NCI-H82 treated with DMSO at 0.1 percent for 48 hours (cell line): ENCODE measurements at regions not wholly inside any gene's neighbourhood (a gene's known extent, or its start where the extent isn't known, plus 50 kb on each side); places are given as distances from the start of the nearest gene placed in this dataset.
"Not testable (repeated sequence)": the region's sequence is repeated elsewhere in the genome, so short reads cannot be mapped to it uniquely, and the experiment has no call there.

Experiments used
- DNase-seq: peaks from one replicate; lab custom pipeline; 2025; ENCODE audit not compliant: unreplicated experiment; lab: John Stamatoyannopoulos, UW

DNA sequence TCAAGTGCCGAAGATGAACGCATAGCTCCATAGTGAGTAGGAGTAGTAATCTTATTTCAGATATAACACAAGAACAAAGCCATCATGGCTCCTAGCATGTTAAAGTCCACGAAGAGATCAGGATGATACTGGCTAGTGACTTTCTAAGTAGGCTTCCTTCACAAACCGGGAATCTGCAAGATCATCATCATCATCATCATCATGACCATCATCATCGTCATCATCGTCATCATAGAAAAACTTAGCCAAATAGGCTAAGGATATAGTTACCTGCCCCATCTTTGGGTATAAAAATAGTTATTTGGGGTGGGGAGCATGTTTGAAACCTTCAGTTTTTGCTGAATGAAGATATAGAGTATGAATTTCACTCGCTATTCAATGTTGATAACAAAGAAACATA lies 57.9 kb downstream of the PYDC2 start:
- DNase-seq, result no peak

DNA sequence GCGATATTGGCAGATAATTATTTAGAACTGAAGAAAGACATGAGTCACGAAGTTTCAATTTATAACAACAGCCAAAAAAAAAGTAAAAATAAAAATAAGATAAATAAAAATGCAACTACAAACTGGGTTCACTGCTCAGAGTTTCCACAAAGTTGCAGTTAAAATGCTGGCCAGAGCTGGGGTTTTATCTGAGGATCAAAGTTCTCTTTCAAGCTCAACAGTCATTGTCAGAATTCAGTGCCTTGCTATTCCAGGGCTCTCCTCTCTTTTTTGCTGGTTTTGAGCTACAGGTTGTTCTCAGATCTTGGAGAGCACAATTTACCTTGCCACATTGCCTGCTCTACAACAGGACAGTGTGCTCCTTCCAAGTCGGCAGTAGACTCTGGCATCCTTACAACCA lies 60.1 kb downstream of the PYDC2 start:
- DNase-seq, result no peak

DNA sequence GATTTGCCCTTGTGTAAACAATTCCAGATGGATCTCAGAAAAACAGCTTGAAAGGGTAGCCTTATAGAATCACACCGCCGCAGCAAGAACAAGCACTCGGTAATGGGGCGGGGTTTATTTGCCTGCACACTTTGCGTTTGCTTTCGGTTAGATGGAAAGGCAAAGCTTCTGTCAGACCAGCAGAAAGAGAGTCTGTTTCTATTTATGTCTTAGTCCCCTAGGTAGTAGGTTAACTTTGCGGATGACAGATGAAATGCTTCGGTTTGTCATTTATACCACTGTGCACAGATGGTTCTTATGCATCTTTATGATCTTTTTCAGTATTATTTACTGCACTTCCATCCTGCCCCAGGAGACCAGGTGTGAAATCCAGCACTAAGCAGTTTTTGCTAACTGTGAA lies 62.2 kb downstream of the PYDC2 start:
- peak; percentile 30 for DNase-seq

DNA sequence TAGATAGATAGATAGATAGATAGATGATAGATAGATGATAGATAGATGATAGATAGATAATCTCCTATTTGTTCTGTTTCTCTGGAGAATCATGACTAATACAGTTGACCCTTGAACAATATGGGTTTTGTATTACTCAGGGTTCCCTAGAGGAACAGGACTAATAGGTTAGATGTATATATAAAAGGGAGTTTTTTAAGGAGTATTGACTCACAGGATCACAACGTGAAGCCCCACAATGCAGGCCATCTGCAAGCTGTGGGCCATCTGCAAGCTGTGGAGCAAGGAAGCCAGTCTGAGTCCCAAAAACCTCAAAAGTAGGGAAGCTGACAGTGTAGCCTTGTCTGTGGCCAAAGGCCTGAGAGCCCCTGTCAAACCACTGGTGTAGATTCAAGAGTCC lies 67.6 kb downstream of the PYDC2 start:
- no peak for DNase-seq

DNA sequence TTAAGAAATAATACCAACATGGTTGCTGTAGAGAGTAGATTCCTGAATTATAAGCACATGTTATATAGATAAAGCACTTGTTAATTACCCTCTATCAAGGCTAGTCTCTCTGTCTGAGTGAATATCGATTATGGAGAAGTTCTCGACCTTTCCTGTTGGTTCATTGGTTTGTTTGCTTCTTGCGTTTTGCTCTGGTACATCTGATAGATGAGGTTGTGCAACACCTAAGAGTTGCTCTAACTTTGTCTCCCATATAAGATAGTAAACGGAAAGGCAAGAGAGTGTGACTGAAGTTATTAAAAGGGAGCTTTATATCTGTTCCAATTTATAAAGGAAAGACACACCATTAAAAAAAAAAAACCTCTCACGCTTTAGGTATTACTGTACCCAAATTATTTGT lies 69.0 kb downstream of the PYDC2 start:
- DNase-seq, result no peak

DNA sequence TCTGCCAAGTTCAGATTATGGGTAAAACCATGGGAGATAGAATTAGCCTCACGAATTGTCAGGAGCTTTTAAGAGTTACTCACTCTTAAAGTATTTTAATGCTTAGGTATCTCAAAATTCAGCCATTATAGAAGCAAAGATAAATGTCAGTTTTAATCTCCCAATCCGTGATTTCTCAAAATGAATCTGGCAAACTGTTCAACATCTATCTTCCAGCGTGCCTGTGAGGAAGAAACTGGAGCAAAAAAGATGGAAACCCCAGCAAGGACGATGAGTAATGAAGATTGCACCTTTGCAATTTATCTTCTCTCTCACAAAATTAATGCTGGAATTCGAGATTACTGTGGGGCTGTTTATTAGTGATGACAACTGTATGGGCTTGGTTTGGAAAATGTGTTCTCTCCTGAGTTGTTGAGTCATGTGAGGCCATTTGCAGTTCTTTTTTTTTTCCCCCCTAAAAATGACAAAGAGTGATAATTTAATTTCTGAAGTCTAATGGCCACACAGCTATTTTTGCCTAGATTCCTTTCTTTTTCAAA lies 70.5 kb downstream of the PYDC2 start:
- no peak for DNase-seq

DNA sequence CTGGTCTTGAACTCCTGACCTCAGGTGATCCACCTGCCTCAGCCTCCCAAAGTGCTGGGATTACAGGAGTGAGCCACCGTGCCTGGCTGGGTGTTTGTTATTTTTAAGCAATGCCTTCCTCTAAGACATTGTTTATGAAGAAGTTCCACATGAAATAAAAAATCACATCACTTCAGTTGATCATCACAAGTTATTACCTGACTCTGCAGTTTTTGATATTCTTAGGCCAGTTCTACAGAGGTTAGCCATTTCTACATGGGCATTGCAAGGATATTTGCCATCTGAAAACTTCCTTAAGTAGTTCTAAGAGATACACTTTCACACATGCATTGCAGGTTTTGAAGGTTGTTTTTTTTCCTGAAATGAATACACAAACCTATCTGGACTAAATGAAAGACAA lies 82.1 kb downstream of the PYDC2 start:
- no peak for DNase-seq

DNA sequence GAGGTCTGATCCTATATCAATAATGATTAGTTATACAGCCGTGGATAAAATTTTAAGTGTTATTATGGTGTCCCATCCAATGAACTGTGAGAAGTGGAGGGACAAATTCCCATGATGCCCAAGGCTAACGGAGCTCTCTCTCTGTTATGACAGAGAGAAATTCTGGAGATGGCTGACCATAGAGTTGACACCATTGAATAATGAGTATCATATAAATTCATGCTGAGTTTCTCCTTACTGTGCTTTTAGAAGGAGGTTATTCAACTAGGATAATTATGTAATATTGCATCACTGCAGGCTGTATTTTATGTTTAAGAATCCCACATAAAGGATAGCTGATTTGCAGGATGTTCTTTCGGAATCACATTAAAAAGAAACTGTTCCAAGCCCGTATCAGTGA lies 82.9 kb downstream of the PYDC2 start:
- no peak for DNase-seq

DNA sequence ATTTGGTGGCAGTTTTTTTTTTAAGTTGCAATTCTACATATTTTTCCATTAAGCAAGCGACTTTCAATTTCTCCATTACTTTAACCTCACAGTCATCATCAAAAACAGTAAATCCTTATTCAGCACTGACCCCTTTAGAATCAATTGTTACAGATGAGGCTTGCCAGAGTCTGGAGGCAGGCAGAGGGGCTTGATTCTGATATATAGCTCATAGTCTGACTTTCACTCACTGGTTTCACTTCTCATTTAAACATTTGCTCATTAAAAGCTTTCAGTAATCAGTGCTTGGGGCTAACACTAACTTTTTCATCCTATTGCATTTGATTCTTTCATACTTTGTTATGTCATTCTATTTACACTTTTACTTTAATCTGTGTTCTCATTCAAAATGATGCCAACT lies 88.4 kb downstream of the PYDC2 start:
- no peak for DNase-seq

DNA sequence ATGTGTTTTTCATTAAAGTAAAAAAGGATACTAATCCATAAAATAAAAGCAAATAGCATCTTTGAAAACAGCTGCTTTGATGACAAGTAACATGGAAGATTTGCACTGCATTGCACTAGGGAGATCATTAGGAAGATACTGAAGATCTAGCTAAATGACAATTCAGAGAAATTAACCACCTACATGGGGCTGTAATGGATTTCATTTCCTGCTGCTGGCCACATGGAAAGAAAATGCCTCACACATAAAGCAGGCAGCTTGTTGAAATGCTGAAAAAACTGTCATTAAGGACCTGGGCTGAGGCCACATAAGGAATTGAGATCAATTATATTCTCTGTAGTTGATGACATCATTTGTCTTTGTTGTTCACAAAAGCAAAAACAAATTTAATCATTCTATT lies 94.1 kb downstream of the PYDC2 start:
- no peak for DNase-seq

DNA sequence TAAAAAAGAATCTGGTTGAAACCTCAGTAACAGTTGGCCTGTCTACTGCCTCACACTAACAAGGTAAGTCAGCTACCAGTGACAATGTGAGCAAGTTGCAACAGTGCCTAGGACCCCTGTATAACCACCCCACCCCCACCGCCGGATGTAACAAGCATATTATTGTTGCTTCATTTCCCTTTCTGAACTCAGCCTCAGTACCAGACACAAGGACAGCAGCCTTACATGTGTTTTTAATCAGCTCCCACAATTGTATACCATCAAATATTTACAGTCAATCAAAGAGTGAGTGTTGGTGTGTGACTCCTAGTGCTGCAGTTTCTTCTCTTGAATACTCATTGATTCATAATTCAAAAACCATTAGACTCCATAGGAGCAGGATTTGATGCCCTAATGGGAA lies 96.4 kb downstream of the PYDC2 start:
- DNase-seq, result no peak

DNA sequence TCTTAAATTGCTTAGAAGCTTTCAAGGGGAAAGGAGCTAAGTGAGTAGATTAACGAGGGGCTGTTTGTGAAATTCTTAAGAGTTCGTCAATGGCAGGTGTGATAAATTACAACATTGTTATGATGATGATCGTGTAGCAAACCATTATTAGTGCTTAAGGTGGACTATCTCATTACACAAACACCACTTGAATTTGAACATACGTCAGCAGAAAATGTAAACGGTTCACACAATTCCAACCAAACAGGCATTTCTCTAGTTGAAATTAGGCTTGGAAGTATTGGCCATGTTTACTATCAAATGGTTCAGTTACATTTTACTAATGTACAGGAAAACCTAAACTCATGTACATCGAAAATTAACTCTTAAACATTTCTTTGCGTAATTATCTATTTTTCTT lies 102.8 kb downstream of the PYDC2 start:
- DNase-seq, result no peak

DNA sequence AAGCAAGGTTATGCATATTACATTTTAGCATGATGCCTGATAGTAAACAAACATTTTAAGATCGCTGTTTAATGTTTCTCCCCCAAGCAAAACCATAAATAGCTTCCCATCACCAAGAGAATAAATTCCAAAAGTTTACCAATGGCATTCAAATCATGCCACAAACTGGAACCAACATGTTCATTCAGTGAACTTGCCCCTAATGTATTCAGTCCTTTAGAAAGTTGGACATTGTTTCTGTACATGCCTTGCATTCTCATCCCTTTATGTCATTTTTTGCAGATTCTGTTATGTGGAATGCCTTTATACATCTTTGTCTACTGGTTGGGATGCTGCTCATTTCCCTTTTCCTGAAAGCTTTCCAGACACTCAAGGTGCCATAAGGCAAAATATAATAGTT lies 105.5 kb downstream of the PYDC2 start:
- DNase-seq, result no peak

DNA sequence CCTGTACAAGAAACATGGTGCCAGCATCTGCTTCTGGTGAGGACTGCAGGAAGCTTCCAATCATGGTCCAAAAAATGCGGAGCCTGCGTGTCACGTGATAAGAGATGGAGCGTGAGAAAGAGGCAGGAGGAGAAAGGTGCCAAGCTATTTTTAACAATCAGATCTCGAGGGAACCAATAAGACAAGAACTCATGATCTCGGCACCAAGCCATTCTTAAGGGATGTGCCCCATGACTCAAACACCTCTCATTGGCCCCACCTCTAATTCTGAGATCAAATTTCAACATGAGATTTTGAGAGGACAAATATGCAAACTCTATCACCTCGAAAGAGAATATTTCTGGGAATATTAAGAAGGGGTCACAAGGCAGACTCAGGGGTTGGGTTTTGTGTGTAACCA lies 107.2 kb downstream of the PYDC2 start:
- DNase-seq, result no peak

DNA sequence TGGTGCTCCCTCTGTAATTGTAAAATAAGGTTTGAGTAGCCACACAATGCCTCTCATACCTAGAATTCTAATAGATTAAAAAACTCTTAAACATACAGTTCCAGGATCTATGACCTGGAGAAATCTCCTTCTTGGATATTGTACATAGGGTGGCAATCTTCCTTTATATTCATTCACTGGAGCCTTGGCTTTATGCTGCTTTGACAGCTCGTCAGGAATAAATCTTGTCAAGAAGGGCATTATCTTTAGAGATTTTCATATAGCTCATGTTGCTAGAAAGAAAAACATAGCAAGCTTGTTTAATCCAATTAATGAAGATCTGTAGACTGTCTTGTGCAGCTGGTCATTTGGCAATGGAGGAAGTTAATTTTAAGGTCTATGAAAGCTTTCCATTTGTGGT lies 131.1 kb downstream of the PYDC2 start:
- peak; percentile 83 for DNase-seq

DNA sequence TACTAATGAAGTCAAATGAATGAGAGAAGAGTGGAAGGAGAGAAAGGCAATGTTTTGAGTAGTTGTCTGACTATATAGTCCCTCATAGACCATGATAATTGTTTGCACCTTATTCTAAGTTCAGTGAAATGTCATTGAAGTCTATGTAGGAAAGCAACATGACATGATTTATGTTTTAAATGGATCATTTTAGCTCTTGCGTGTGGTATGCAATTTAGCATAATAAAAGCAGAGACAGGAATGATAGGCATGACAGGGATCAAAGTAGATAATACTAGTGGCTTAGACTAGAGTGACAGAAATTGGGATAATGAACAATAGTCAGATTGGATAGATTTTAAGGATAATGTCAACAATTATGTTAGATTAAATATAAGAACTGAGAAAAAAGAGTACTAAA lies 132.5 kb downstream of the PYDC2 start:
- DNase-seq, result no peak

DNA sequence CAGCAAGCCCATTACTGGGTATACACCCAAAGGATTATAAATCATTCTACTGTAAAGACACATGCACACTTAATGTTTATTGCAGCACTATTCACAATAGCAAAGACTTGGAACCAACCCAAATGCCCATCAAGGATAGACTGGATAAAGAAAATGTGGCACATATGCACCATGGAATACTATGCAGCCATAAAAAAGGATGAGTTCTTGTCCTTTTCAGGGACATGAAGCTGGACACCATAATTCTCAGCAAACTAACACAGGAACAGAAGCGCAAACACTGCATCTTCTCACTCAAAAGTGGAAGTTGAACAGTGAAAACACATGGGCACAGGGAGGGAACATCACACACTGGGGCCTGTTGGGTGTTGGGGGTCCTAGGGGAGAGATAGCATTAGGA lies 154.5 kb downstream of the PYDC2 start:
- DNase-seq, result not testable (repeated sequence)

DNA sequence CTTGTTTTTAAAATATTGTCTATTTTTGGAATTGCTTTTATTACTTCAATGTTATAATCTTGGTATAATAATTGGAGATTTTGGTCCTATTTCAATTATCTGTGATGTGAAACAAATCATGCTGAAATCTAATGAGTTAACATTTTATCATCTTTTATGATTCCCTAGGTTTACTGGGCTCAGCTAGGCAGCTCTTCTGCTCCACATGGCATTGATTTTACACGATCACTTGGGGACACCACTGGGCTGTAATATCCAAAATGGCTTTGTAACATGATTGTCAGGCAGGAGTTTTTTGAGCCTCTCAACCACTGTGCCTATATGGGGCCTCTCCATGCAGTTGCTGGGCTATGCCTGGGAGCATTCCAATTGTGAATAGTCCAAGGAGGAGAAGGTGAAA lies 163.3 kb downstream of the PYDC2 start:
- DNase-seq, result no peak

DNA sequence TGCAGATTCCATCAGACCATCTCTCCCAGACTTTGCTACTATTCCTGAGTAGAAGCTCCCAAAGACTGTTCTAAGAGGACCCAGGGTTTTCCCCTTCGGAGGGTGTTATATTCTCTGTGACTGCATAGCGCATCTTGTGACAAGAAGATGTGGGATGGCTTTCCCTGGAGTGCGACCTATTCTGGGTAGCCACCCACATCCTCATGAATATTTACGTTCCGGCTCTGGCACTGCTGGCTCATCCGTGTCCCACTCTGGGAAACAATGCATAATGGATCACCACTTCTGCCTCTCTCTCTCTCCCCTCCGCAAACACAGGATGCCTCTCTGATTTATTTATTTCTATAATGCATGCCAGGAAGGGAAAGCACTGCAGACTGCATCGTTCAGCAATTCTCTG lies 166.1 kb downstream of the PYDC2 start:
- no peak for DNase-seq

DNA sequence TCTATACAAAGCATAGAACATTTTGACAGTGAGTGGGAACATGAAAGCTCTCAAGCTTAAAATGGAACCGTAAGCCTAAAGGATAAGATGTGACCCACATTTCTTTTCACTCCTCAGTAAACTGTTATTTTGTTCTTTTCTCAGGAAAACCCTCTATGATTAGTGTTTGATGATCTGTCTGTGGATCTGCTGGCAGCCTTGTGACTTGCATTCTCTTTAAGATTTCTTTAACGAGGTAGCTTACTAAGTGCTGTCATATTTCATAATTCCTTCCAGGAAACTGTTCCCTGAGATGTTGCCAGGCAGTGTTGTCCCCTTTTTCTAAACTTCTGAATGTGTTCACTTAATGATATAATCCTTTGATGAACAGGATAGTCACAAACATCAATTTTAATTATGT lies 167.6 kb downstream of the PYDC2 start:
- no peak for DNase-seq

DNA sequence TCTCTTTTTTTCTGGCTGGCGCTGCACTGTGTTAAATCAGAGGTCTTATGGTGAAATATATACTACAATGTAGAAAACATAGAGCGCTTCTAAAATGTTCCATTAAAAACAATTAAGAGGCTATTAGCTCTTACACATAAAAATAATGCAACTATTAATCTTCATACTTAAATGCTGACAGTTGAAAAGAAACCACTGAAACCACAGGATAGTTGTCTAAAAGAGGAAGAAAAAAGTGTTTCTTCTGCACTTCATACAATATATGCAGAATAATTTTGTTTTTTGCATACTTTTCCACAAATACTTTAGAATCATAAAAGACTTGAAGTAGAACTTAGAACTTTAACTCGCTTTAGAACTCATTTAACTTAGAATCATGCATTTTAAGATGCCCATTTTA lies 170.5 kb downstream of the PYDC2 start:
- DNase-seq, result no peak

DNA sequence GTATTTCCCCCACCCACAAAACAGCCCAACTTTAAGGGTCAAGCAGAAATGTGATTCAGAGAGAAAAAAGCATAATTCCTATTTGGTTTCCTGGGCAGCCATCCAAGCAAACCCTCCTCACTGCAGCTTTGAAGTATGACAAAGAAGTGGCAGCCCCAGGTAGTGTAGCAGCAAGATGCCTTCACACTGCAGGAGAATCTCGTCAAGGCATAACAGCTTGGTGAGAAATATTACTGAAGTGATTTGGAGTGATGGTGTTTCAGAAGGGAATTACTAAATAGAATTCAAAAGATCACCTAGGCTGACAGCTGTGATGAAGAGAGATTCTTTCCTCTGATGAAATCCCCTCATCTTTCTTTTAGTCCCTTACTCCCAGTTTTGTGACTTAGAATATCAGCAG lies 173.9 kb downstream of the PYDC2 start:
- DNase-seq, result no peak

DNA sequence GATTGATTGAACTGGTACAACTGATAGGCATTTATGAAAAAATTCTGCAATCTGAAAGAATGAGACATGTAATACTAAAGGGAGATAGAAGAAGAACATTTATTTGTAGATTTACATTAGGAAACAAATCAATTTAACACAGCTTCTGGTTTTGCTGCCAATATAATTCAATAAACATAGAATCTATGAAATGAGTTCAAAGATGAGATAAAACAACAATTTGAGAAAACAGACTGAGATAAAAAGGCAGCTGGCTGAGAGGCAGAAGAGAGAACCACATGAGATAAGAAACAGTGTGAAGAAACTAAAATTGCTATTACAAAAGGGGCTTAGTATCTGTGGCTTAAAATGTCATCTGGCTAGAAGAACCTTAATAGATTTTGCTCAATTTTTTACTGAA lies 176.6 kb downstream of the PYDC2 start:
- no peak for DNase-seq

DNA sequence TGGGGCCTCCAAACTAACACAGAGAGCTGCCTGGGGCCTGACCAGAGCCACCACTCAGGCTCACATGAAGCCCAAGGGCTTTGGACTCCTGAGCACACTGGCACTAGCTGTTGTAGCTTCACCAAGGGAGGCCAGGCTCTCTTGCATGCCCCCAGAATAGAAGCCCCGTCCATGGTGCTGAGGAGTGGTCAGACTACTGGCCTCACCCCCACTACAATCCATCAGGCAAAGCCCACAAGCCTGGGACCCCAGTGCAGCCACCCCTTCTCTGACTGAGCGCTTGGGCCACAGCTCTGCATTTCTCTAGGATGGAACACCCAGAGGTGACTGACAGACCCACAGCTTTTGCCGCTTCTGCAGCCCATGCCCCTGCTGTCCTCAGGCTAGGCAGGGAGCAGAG lies 180.8 kb downstream of the PYDC2 start:
- no peak for DNase-seq
